MM.1S (cell line): ENCODE measurements at regions not wholly inside any gene's neighbourhood (a gene's known extent, or its start where the extent isn't known, plus 50 kb on each side); places are given as distances from the start of the nearest gene placed in this dataset.

Source experiments
- DNase-seq: peaks from one replicate; pipeline ENCODE4 v3.0.0-alpha.2; 2015
- H2AFZ ChIP-seq: fragments of 300-600 bp; sonication (generic); 2 replicates; pipeline ENCODE4 v1.6.0; 2016; ENCODE audit warnings: antibody characterized with exemption, low read length
- H3F3A ChIP-seq: fragments of 300-600 bp; sonication (generic); 2 replicates; pipeline ENCODE4 v1.6.1; 2016; ENCODE audit warnings: mild to moderate bottlenecking, antibody characterized with exemption, low read length, moderate library complexity, mixed read lengths; ENCODE audit not compliant: insufficient read depth
- H3K27ac ChIP-seq: fragments of 300-600 bp; sonication (generic); 2 replicates; pipeline ENCODE4 v1.5.1; 2016; ENCODE audit warnings: mild to moderate bottlenecking, low read length
- H3K27me3 ChIP-seq: fragments of 300-600 bp; sonication (generic); replicated peaks from 2 replicates; pipeline ENCODE4 v1.6.0; 2016; ENCODE audit warnings: low read length; ENCODE audit not compliant: insufficient read depth
- H3K36me3 ChIP-seq: fragments of 300-600 bp; sonication (generic); replicated peaks from 2 replicates; pipeline ENCODE4 v1.6.1; 2016; ENCODE audit warnings: mild to moderate bottlenecking, low read length, mixed read lengths; ENCODE audit not compliant: insufficient read depth
- H3K4me1 ChIP-seq: fragments of 300-600 bp; sonication (generic); 2 replicates; pipeline ENCODE4 v1.6.1; 2016; ENCODE audit warnings: low read length, mixed read lengths
- H3K4me2 ChIP-seq: fragments of 300-600 bp; sonication (generic); 2 replicates; pipeline ENCODE4 v1.6.0; 2016; ENCODE audit warnings: low read depth, low read length
- H3K4me3 ChIP-seq: fragments of 300-600 bp; sonication (generic); 2 replicates; pipeline ENCODE4 v1.5.1; 2016; ENCODE audit warnings: low read length, mixed read lengths
- H3K79me2 ChIP-seq: fragments of 300-600 bp; sonication (generic); 2 replicates; pipeline ENCODE4 v1.6.1; 2016; ENCODE audit warnings: mixed run types, low read length, mixed read lengths
- H3K9ac ChIP-seq: fragments of 300-600 bp; sonication (generic); 2 replicates; pipeline ENCODE4 v1.6.1; 2016; ENCODE audit warnings: low read length, mixed read lengths
- H3K9me2 ChIP-seq: fragments of 300-600 bp; sonication (generic); replicated peaks from 2 replicates; pipeline ENCODE4 v1.6.1; 2016; ENCODE audit warnings: mild to moderate bottlenecking, low read length, mixed read lengths; ENCODE audit not compliant: insufficient read depth
- H3K9me3 ChIP-seq: fragments of 300-600 bp; sonication (generic); replicated peaks from 2 replicates; pipeline ENCODE4 v1.6.1; 2016; ENCODE audit warnings: mild to moderate bottlenecking, low read length, mixed read lengths; ENCODE audit not compliant: insufficient read depth
- H4K20me1 ChIP-seq: fragments of 300-600 bp; sonication (generic); 2 replicates; pipeline ENCODE4 v1.6.1; 2016; ENCODE audit warnings: mild to moderate bottlenecking, low read length, moderate library complexity, mixed read lengths; ENCODE audit not compliant: insufficient read depth
- CTCF ChIP-seq: fragments of 300-600 bp; sonication (generic); IDR thresholded peaks from 2 replicates; pipeline ENCODE4 v1.5.1; 2016; ENCODE audit warnings: antibody characterized with exemption, low read length, mixed read lengths
- EZH2 ChIP-seq: fragments of 300-600 bp; sonication (generic); optimal IDR thresholded peaks from 2 replicates; pipeline ENCODE3; 2017; ENCODE audit warnings: low read depth, mild to moderate bottlenecking, antibody characterized with exemption, low read length, mixed read lengths
- EZH2phosphoT487 ChIP-seq: fragments of 300-600 bp; sonication (generic); IDR thresholded peaks from 2 replicates; pipeline ENCODE4 v1.6.1; 2018; ENCODE audit warnings: antibody characterized with exemption, low read length

GRCh38 chr13:40168425-40169166 is 497.8 kb downstream of the FOXO1 start:
- Histone ChIP-seq H3K27ac (no peak overlapping the region), H3K27me3 (no peaks in the 10 kb centered on the region), H4K20me1 (no peaks in the 10 kb centered on the region), H3K79me2 (no peaks in the 10 kb centered on the region), H3K4me3 (no peak overlapping the region), H3K4me2 (no peak overlapping the region), H2AFZ (no peak overlapping the region), H3K36me3 (no peaks in the 10 kb centered on the region), H3F3A (no peaks in the 10 kb centered on the region), H3K9ac (no peak overlapping the region), H3K9me3 (no peaks in the 10 kb centered on the region), H3K9me2 (no peaks in the 10 kb centered on the region), H3K4me1 (no peaks in the 10 kb centered on the region)
- DNase-seq: no peak
- no peak for TF ChIP-seq EZH2phosphoT487
- TF ChIP-seq CTCF: no peak
- TF ChIP-seq EZH2: no peak

- no peak for DNase-seq
- Histone ChIP-seq H3K9me2 (no peaks in the 10 kb centered on the region), H4K20me1 (no peaks in the 10 kb centered on the region), H3K36me3 (no peaks in the 10 kb centered on the region), H3F3A (no peaks in the 10 kb centered on the region), H3K9me3 (no peaks in the 10 kb centered on the region), H3K9ac (no peak overlapping the region), H3K27ac (no peak overlapping the region), H2AFZ (no peak overlapping the region), H3K4me1 (no peaks in the 10 kb centered on the region), H3K4me3 (no peak overlapping the region), H3K27me3 (no peaks in the 10 kb centered on the region), H3K79me2 (no peaks in the 10 kb centered on the region), H3K4me2 (no peak overlapping the region)
- TF ChIP-seq CTCF: no peak
- TF ChIP-seq EZH2phosphoT487: no peak
- TF ChIP-seq EZH2: no peak
Observed at GRCh38 chr13:40169476-40169875, 497.0 kb downstream of the FOXO1 start.

- Histone ChIP-seq H3F3A (no peaks in the 10 kb centered on the region), H3K79me2 (no peaks in the 10 kb centered on the region), H3K9me3 (no peaks in the 10 kb centered on the region), H3K4me1 (no peaks in the 10 kb centered on the region), H3K27me3 (no peaks in the 10 kb centered on the region), H2AFZ (no peak overlapping the region), H3K27ac (no peak overlapping the region), H3K9ac (no peak overlapping the region), H3K36me3 (no peaks in the 10 kb centered on the region), H3K4me2 (no peak overlapping the region), H3K9me2 (no peaks in the 10 kb centered on the region), H3K4me3 (no peak overlapping the region), H4K20me1 (no peaks in the 10 kb centered on the region)
- TF ChIP-seq EZH2 (no peak), CTCF (no peak)
- DNase-seq: no peak
Observed at GRCh38 chr13:40170091-40170490, 496.4 kb downstream of the FOXO1 start.
